ENCODE measurements at regions not wholly inside any gene's neighbourhood (a gene's known extent, or its start where the extent isn't known, plus 50 kb on each side); places are given as distances from the start of the nearest gene placed in this dataset.

GRCh38 chr5:68112658-68113057 is 102.9 kb upstream of the PIK3R1 start:
- TF ChIP-seq ZFP3 (CRISPR knock-in tag; IDR thresholded peaks at IDR 0.05): no peak
- no peak for TF ChIP-seq PATZ1 (CRISPR knock-in tag; IDR thresholded peaks at IDR 0.05; ENCODE audit: borderline replicate concordance)
- TF ChIP-seq ZNF8 (CRISPR knock-in tag; IDR thresholded peaks at IDR 0.05): no peak
- TF ChIP-seq PPARA (CRISPR knock-in tag; IDR thresholded peaks at IDR 0.05; ENCODE audit: borderline replicate concordance): no peak
- no peak for TF ChIP-seq ISL1 (CRISPR knock-in tag; IDR thresholded peaks at IDR 0.05)
- TF ChIP-seq CREB5 (CRISPR knock-in tag; IDR thresholded peaks at IDR 0.05; ENCODE audit: low read depth): no peak
- TF ChIP-seq CSRNP3 (CRISPR knock-in tag; IDR thresholded peaks at IDR 0.05): no peak
- TF ChIP-seq ZFP30 (CRISPR knock-in tag; IDR thresholded peaks at IDR 0.05): no peak
- TF ChIP-seq TCF4 (CRISPR knock-in tag; IDR thresholded peaks at IDR 0.05; ENCODE audit: borderline replicate concordance): no peak
- no peak for TF ChIP-seq GLIS3 (CRISPR knock-in tag; IDR thresholded peaks at IDR 0.05)
- no peak for TF ChIP-seq ZNF565 (CRISPR knock-in tag; conservative IDR thresholded peaks at IDR 0.05; ENCODE audit: low read depth)
- TF ChIP-seq CSDC2 (CRISPR knock-in tag; IDR thresholded peaks at IDR 0.05): no peak
- no peak for TF ChIP-seq ESRRG (CRISPR knock-in tag; IDR thresholded peaks at IDR 0.05)

Data from SK-N-SH treated with all-trans-retinoic acid at 6 μM for 48 hours (cell line).